ENCODE measurements at regions not wholly inside any gene's neighbourhood (a gene's known extent, or its start where the extent isn't known, plus 50 kb on each side); places are given as distances from the start of the nearest gene placed in this dataset.
A peak's percentile ranks its signal among the peaks of the same experiment; 100 is the strongest.

DNA sequence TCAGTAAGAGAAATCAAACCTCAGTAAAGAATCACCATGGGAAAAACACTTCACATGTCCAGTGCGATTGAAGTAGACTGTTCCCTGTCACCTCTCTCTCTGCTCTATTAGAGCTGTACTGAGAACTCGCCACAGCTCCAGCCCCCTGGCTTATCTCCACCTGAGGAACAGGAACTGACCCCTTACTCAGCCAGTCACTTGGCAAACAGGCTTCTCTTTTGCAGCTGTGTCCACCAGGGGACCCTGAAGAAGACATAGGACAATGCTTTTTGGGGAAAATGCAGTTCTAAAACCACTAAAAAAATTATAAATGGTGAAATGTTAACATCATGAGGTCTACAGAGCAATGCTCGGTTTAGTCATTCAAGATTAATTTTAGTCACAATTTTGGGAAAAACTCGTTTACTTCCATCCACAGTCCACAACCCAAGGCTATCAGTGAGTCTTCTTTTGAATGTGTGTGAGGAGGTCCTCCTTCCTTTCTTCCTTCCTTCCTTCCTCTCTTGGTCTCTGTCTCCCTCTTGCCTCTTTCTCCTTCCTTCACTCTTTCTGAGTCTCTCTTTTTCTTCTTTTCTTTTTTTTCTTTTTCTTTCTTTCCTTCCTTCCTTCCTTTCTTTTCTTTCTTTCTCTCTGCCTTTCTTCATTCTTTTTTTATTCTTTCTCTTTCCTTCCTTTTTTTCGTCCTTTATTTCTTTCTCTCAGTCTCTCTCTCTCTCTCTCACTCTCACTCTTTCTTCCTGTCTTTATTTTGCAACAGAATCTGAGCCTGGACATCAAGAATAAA, 1189.5 kb upstream of the TMEM132C start:
- DNase-seq, result no peak

DNA sequence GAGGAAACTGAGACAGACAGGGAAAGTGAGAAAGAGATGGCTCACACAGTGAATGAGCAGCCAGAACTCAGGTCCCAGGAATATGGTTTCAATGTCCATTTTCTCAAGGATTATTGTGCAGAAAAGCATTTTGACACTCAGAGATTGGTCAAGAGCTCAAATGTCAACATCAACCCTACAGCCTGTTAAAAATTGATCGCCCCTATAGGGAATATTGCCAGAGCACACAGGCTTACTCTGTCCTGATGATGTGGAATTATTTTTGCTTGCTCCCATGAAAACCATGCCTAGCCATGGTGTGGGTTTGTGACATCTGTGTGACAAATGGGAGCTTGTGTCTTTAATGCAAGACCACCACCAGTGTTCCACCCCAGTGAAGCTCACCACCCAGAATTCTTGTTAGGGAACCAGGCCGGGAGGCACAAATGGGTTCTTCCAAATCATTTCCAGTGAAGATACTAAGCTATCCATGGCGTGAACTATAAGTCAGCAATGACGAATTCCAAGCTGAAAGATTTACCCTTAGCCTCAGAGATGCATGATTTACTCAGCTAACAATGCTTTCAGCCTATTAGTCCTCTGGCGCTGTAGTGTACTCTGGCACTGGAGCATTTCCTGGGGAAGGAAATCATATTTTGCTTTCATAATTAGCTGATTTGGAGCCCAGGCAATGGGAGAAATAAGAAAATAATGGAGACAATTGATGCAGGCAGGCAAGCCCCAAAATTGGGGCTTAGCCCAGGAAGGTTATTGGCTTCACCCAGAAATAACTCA, 1188.2 kb upstream of the TMEM132C start:
- no peak for DNase-seq

DNA sequence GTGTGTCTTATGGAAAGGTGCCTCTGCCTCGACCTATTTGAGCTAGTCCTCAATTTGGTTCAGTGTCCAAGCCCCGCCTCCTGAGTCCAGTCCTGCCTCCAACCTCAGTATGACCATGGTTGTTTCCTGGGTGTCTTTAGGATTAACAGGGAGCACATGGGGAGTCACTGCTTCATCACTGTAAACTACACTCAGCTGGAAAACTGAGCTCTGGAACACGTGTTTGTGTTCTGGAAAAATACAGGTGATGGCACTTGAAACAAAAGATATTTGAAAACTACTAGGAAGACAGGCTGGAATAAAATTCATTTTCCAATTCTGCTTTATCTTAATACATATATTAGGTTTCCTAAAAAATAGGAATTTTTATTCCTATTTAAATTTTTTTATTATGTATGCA, 1187.3 kb upstream of the TMEM132C start:
- DNase-seq, result no peak

DNA sequence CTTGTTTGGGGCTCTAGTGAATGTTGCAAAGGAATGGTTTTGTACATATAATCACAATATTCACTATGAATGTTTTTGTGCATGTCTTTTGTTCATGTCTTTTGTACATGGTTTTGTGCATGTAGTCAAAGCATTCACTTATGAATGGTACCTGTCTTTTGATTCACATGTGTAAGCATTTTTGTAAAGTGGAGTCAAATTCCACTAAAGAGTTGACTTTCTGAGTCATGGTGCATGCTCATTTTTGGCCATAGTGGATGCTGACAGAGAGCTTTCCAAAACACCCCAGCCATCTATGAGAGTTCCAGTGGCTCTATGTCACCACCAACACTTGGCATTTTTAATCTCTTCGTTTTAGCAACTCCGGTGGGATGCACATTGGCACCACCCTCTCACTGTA, 1185.9 kb upstream of the TMEM132C start:
- no peak for DNase-seq

DNA sequence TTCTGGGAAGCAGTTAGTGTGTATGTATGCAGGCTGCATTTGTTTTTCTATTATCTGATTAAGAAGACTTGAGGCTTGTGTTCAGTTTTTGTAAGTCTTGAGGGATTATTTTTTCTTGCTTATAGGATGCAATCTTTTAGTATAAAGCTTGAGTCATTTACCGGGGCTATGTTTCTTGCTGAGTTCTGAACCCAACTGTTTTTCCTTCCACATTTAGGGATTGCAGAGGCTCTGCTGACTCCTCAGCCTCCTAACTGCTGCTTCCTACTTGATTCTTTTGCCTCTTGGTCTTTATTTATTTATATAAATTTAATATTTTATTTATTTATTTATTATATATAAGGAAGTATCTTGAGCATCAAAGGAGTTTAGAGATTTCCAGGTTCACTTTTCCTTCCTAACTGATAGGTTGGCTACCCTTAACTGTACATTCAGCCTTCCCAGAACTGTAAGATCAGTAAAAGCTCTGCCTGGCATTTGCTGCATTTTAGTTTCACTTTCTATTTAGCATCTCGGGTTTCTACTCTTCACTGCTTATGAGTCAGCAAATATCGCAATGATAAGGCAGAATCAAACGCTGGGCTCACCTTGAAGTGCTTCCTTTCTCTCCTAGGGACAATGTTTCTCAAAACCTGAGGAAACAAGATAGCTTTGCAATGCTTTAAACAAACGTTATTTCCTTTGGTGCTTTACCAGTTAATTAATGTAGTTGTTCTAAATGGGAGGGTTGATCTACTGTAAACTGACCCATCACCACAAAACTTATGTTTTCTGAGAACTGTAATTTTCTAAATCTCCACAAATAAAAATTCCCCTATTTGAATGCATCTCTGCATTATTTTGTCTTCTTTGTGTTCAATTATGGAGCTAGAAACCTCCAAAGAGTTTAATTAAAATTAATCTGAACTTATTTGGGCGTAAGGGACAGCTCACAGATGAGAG, 1183.7 kb upstream of the TMEM132C start:
- no peak for DNase-seq

DNA sequence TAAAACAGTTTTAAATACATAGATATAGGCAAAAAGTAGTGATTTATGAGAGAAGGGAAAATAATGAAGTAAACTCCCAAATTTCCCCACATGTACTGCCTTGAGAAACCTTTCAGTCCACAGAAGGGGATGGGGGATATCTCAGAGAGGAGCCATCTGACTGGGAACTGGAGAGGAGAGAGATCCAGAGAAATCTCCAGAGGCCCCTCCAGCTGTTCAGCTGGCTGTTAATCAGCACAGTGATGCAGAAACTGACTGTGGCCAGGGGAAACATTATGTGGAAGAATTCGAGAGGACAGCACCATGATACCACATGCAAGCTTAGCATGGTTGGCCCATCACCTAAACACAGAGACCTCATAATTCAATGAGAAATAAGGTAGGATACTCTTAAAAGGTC, 1165.9 kb upstream of the TMEM132C start:
- DNase-seq, result no peak

DNA sequence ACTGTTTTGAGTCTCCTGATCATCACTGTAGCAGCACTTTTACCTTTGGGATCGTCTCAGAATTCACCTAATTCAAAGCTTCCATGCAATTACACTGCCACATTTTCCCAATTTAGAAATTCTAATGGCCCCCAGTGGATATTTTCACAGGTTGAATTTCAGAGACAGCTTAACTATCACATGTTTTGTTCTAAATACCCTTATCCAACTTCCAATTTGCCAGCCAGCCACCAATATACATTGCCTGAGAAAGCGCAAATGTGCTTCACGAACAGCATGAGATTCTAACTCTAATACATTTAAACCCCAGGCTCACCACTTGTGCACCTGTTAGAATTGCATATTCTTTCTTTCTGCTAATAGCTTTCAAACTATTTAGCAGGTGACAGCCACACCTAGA, 1160.9 kb upstream of the TMEM132C start:
- DNase-seq, result no peak

DNA sequence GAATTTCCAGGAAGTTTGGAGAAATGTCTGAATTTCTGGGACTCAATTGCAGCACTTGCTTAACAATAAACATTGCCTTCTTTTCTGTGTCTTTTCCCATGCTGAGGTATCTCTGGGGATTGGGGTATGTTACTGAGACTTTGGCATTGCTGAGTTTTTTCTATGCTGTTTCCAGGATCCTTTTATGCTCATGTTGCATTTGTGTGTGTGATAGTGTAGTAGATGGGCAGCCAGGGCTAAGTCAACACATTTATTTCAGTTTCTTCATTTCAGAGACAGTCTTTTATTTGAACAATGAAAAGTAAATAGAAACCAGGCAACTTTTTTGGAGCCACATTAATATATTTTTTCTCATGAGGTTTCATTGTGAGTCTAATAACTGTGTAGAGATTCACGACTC, 1160.3 kb upstream of the TMEM132C start:
- no peak for DNase-seq

DNA sequence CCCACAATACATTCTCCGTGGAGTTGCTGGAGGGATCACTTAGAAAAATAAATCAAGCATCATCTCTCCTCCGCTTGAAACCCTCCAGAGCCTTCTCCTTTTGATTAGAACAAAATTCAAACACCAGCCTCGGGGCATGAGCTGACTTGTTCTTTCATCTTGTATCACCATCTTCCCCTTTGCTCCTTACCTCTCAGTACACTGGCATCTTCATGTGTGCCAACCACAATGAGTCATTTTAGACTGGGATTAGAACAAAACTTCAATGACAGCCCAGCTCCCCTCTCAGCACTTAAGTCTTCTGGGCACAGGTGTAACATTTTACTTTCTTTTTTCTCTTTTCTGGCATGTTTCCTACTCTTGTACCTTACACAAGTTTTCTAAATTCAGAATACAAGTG, 1159.2 kb upstream of the TMEM132C start:
- DNase-seq, result no peak

DNA sequence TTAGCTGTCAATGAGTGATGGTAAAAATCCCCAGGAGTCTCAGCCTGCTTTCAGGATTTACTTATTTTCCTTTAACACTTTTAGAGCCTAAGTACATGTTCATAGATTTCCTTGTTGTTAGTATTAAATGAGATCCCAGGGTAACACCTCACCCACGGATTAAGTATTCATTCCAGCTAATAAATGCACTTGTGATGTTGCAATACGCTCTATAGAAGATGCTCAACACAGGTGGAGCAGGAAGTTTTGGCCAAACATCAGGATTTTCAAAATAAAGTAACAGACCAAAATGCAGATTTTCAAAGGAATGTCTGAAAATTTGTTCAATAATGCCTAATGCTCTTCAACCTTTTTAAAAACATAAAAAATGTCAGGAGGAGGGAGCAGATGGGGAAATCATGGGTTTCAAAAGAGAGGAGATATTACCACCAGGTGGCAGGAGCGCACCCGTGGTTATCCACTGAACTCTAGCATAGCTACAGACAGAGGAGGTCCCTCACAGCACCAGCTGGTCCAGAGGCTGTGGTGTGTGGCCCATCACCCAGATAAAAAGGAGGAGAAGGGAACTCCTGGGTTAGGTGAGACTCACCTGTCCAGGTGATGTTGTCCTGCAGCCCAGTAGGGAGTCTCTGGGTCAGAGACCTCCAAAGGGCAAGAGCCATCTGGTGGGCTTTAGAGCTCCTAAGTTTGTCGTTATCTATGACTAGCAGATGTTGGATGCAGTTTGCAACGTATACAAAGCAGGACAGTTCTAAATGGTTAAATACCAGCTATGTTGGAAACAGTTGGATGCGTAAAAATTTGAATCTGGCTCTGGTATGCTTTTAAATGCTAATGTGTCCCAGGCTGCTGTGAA, 1158.4 kb upstream of the TMEM132C start:
- peak; percentile 68 for DNase-seq

DNA sequence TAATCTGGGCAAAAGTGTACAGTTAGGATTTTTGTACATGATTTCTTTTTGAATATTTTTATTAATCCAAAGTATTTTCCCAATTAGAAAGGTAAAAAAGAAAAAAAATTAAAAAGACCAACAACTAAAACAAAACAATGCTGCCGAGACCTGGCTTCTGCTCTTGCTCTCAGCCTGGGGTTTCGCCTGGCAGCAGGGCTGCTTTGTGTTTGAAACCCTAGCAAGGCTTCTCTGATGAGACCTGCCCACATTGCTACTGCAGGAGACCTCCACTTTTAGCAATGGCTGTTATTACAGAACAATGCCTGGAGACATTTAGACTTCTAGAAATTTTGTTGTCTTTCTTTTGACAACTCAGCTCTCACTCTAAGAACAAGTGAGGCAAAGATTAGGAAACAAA, 1153.0 kb upstream of the TMEM132C start:
- DNase-seq, result no peak

DNA sequence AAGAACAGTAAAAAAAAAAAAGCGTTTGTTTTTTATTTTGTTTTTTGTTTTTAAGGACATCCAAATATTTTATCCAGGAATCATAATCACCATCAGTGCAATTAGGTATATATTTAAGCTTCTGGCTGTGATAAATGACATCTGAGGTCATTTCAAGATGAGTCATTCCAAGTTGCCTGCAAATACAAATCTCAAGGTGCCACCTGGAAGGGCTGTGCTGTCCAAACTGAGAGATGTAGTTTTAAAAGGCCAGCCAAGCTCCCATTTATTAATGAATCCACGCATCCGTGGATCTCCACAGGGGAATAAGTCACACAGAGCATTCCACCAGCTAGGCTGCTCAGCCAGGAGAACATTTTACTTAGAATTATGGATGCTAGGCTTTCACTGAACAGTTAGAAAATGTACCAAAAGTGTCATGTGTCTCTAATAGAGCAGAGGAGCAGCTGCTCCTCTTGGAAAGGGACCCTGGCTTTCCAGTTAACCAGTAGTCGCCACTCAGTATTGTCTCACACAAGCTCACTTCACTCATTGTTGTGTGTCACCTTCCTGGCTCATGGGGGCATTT, 1151.4 kb upstream of the TMEM132C start:
- no peak for DNase-seq

DNA sequence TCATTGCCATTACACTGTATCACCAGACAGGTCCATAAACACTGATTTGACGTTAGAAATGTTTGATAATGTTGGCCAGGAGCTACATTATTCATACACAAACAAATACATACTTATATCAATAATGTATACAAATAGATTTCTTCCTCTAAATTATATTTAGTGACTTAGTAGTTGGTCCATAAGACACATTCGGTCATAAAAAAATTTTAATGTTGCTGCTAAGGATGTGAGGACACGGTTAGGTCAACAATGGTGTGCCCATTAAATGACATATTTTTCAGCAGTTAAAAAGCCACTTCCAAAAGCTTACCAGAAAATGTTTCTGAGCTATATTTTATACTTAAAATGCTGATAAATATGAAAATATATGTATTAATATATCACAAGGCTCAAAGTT, 1148.7 kb upstream of the TMEM132C start:
- no peak for DNase-seq

DNA sequence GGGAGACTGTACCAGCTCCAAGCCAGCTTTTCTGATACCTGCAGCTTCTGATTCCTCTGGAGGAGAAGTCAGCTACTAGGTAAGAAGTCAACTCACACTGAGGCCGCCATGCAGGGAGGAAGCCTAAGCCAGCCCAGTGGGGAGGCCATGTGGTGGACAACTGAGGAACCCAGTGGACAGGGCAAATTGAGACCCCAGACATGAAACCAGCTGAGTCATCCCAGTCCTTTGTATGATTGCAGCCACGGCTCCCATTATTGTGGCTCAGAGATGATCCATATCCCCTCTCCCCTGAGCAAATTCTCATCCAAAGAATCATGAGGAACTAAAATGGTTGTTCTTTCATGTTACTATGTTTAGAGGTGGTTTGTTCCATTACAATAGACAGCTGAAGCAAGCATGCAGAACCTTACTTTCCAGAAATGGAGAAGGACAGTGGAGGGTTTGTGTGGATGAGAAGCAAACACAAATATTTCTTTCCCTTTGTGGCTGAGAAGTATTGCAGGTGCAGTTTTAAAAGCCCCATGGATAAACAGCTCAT, 1147.3 kb upstream of the TMEM132C start:
- DNase-seq, result no peak

DNA sequence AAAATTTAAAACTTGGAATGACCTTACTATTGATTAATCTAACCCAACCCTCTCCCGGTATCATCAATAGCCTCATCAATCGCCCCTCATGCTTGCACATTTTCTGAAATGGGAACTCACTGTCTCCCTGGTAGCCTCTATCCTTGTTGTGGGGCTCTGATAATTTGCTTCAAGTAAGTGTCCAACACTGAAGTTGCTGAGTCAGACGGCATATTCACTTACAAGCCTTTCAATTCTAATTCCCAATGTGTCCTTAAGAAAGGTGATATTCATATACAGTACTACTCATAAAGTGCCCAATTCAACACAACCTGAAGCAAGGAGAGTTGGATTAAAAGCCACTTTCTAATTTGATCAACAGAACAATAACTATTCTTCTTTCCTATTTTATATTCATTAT, 1146.1 kb upstream of the TMEM132C start:
- no peak for DNase-seq

DNA sequence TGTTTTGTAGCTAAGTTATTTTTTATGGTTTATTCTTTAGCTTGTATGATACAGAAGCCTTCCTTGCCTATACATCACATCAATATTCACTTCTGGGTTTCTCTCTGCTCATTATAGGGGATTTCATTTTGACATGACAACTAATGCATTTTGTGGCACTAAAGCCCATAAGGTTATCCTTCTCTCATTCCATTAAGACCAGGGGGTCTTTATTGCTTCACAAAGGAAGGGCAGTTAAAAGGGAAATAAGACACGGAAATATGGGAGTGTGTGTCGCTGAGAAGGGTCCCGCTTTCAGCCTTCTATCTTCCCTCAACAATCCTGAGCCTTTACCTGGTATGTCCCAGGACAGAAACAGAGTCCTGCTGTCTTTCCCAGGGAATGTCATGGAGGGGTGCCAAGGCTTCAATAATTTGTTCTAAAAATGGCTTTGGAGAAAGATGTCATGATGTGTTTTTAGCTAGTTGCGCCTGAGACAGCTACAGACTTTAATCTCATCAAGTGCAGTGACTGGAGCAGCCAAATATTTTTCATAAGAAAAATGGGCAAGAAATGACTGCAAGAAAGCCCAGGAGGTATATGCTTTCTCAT, 1145.4 kb upstream of the TMEM132C start:
- no peak for DNase-seq

DNA sequence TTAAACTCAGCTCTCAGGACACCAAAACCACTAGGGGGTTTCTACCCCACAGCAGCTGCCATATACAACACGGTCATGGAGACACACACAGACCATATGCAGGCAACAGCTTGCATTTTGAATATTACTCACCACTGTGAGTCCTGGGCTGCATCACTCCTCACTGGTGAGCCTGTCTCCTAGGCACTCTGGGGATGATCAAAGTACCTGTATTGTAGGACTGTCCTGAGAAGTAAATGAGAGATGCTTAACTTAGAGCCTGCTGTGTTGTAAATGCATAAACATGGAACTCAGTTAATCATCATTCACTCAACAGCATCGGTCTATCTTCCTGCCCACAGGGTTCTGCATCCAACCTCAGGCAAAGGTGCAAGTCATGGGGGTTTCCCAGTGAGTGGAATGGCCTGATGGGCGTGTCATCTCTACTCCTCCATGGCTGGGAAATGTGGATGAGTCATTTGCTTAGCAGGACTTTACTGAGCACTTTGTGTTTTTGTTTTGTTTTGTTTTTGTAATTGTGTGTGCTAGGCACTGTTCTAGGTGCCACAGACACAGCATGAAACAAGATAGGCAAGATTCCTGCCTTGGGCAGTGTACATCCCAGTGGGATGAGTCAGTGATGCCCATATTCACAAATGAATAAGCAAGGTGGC, 1141.2 kb upstream of the TMEM132C start:
- DNase-seq, result no peak

DNA sequence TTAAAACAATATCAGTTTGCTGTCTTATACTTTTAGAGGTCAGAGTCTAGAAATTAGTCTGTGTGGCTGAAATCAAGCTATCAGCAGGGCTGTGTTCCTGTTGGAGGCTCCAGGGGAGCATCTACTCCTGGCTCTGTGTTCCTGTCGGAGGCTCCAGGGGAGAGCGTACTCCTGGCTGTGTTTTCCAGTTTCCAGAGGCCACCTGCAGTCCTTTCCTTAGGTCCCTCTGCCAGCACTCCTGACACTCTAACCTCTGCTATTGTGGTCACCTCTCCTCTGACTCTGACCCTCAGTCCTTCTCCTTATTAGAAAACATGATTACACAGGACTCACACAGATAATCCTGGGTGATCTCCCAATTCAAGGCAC, 1140.7 kb upstream of the TMEM132C start:
- DNase-seq, result no peak

DNA sequence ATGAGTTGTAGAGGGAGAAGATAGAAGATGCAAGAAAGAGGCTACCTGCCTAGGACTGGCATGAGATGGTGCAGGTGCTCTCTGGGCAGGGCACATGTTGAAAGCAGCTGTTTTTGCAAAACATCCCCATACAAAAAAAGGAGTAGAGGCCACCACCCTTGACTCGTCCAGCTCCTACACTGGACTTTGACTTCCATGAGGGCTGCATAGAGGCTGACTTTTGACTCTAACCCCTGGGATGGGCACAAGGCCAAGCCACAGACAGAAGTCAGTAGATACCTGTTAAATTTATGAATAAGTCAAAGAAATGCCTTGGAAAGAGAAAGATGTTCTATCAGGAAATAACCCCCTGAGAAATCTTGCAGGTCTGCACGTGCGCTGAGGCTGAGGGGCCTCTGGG, 1139.1 kb upstream of the TMEM132C start:
- DNase-seq, result no peak

DNA sequence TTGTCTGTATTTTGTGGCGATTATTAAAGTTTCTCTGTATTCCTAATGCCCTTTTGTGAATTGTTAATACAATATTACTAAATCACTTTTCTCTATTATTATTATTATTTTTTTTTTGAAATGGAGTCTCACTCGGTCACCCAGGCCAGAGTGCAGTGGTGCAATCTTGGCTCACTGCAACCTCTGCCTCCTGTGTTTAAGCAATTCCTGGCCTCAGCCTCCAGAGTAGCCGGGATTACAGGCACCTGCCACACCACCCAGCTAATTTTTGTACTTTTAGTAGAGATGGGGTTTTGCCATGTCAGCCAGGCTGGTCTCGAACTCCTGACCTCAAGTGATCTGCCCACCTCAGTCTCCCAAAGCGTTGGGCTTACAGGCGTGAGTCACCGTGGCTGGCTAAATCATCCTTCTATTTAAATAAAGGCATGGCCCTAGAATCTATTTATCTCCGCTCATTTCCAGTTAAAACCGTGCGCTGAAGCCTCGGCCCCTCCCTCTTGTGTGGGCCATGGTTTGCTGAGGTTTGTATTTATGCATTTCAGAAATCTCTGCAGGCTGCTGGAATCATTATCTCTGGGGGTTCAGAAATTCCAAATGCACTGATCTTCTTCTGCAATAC, 1136.4 kb upstream of the TMEM132C start:
- no peak for DNase-seq
